A673 (cell line): ENCODE measurements at regions not wholly inside any gene's neighbourhood (a gene's known extent, or its start where the extent isn't known, plus 50 kb on each side); places are given as distances from the start of the nearest gene placed in this dataset.
"Not testable (repeated sequence)": the region's sequence is repeated elsewhere in the genome, so short reads cannot be mapped to it uniquely, and the experiment has no call there.

Experiments
- EZH2 ChIP-seq: fragments of 200-600 bp; sonication (generic); IDR thresholded peaks from 2 replicates; pipeline ENCODE4 v1.6.1; 2017; ENCODE audit warnings: borderline replicate concordance, low read depth, mild to moderate bottlenecking, mixed read lengths, antibody characterized with exemption, low read length; ENCODE audit not compliant: poor library complexity, severe bottlenecking
- TF ChIP-seq, protein P1 (sequence below): fragments of 300-800, 200-600 bp; sonication (generic); conservative IDR thresholded peaks from 2 replicates; pipeline ENCODE4 v1.5.1; 2017; ENCODE audit warnings: low read depth, mild to moderate bottlenecking, antibody characterized with exemption, low read length, moderate library complexity, mixed read lengths

DNA sequence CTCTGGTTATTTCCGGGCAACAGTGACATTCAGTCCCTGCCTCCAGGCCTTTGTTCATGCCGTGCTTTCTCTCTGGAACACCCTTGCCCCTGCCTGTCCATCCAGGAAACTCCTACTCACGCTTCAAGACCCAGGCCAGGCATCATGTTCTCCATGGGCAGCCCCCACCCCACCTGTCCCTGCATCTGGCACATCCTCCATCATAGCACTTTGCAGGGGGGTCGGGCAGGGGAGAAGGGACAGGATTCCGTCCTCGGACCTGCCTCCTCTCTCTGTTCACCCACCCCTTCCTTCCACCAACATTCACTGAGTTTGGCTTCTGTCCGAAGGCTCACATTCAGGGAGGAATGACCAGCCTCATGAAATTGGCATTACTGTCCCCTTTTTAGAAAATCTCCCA is 206.1 kb downstream of the MATN1 start:
- TF ChIP-seq, protein P1, sequence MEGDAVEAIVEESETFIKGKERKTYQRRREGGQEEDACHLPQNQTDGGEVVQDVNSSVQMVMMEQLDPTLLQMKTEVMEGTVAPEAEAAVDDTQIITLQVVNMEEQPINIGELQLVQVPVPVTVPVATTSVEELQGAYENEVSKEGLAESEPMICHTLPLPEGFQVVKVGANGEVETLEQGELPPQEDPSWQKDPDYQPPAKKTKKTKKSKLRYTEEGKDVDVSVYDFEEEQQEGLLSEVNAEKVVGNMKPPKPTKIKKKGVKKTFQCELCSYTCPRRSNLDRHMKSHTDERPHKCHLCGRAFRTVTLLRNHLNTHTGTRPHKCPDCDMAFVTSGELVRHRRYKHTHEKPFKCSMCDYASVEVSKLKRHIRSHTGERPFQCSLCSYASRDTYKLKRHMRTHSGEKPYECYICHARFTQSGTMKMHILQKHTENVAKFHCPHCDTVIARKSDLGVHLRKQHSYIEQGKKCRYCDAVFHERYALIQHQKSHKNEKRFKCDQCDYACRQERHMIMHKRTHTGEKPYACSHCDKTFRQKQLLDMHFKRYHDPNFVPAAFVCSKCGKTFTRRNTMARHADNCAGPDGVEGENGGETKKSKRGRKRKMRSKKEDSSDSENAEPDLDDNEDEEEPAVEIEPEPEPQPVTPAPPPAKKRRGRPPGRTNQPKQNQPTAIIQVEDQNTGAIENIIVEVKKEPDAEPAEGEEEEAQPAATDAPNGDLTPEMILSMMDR, result not testable (repeated sequence)
- not testable (repeated sequence) for TF ChIP-seq EZH2
